Suprapubic skin (tissue), 4 donors: ENCODE measurements at regions not wholly inside any gene's neighbourhood (a gene's known extent, or its start where the extent isn't known, plus 50 kb on each side); places are given as distances from the start of the nearest gene placed in this dataset.

Experiments
- DNase-seq, 2 donors: peaks; one replicate each; pipeline ENCODE4 v3.0.0-alpha.2; 2019; ENCODE audit warnings: low spot score in 2 of 2
- H3K27ac ChIP-seq: fragments of 200-600 bp; sonication (generic); one replicate; pipeline ENCODE4 v1.5.1; 2019
- H3K27me3 ChIP-seq: fragments of 200-600 bp; sonication (generic); one replicate; pipeline ENCODE4 v1.5.1; 2019
- H3K36me3 ChIP-seq: fragments of 200-600 bp; sonication (generic); one replicate; pipeline ENCODE4 v1.5.1; 2019
- H3K4me1 ChIP-seq: fragments of 200-600 bp; sonication (generic); one replicate; pipeline ENCODE4 v1.5.1; 2019
- H3K4me3 ChIP-seq: fragments of 200-600 bp; sonication (generic); one replicate; pipeline ENCODE4 v1.5.1; 2019; ENCODE audit warnings: mild to moderate bottlenecking
- H3K9me3 ChIP-seq: fragments of 200-600 bp; sonication (generic); one replicate; pipeline ENCODE4 v1.5.1; 2019
- CTCF ChIP-seq, 2 donors: fragments of 200-600 bp in 1 of 2; fragments of 450-650 bp in 1 of 2; sonication (generic) in 1 of 2; IDR thresholded peaks; one replicate each; pipeline ENCODE4 v1.5.1; 2016 to 2019; ENCODE audit warnings: antibody characterized with exemption in 2 of 2, mild to moderate bottlenecking in 1 of 2, moderate library complexity in 1 of 2
- EP300 ChIP-seq: sonication (generic); formaldehyde crosslinking; IDR thresholded peaks from one replicate; pipeline ENCODE4 v1.6.1; 2017; ENCODE audit warnings: antibody characterized with exemption
- POLR2A ChIP-seq, 2 donors: fragments of 450-650 bp; IDR thresholded peaks; one replicate each; pipeline ENCODE4 v1.6.1; 2017; ENCODE audit warnings: antibody characterized with exemption in 2 of 2, mild to moderate bottlenecking in 2 of 2, moderate library complexity in 2 of 2
- POLR2AphosphoS5 ChIP-seq, 3 donors: sonication (generic); formaldehyde crosslinking; IDR thresholded peaks; one replicate each; pipeline ENCODE4 v1.6.1; 2017; ENCODE audit warnings: antibody characterized with exemption in 3 of 3
- WGBS: methylation state at CpG from one replicate; pipeline ENCODE4 v1.1.5; 2018; 5-methylcytosine and 5-hydroxymethylcytosine counted together

GRCh38 chrX:22399437-22400192, 126.9 kb downstream of the CBLL2 start:
- Histone ChIP-seq H3K36me3 (no peaks in the 10 kb centered on the region), H3K4me3 (no peak overlapping the region), H3K27ac (no peak overlapping the region), H3K27me3 (no peaks in the 10 kb centered on the region), H3K4me1 (no peaks in the 10 kb centered on the region), H3K9me3 (no peaks in the 10 kb centered on the region)
- WGBS, result 77% methylated on average over 4 of the region's 4 CpGs
- no peak for DNase-seq
- TF ChIP-seq POLR2AphosphoS5 (IDR thresholded peaks at IDR 0.05) (no peak), EP300 (no peak), POLR2A (IDR thresholded peaks at IDR 0.05) (no peak), CTCF (IDR thresholded peaks at IDR 0.05) (no peak)

- Histone ChIP-seq H3K9me3 (no peaks in the 10 kb centered on the region), H3K27me3 (no peaks in the 10 kb centered on the region), H3K4me3 (no peak overlapping the region), H3K4me1 (no peaks in the 10 kb centered on the region), H3K27ac (no peak overlapping the region), H3K36me3 (no peaks in the 10 kb centered on the region)
- DNase-seq, result no peak
- TF ChIP-seq EP300 (no peak), CTCF (IDR thresholded peaks at IDR 0.05) (no peak), POLR2AphosphoS5 (IDR thresholded peaks at IDR 0.05) (no peak), POLR2A (IDR thresholded peaks at IDR 0.05) (no peak)
- 93% methylated on average over 3 of the region's 3 CpGs for WGBS
These were observed 131.6 kb downstream of the CBLL2 start for GRCh38 chrX:22404297-22404696.

GRCh38 chrX:22406201-22406737, 133.6 kb downstream of the CBLL2 start:
- Histone ChIP-seq H3K36me3 (no peaks in the 10 kb centered on the region), H3K4me1 (no peaks in the 10 kb centered on the region), H3K4me3 (no peak overlapping the region), H3K9me3 (no peaks in the 10 kb centered on the region), H3K27me3 (no peaks in the 10 kb centered on the region), H3K27ac (no peak overlapping the region)
- 62% methylated on average over 5 of the region's 5 CpGs for WGBS
- TF ChIP-seq CTCF (IDR thresholded peaks at IDR 0.05) (no peak), EP300 (no peak), POLR2AphosphoS5 (IDR thresholded peaks at IDR 0.05) (no peak), POLR2A (IDR thresholded peaks at IDR 0.05) (no peak)
- no peak for DNase-seq

GRCh38 chrX:22409418-22409817, 136.7 kb downstream of the CBLL2 start:
- no peaks in the 10 kb centered on the region for H3K4me1 ChIP-seq
- H3K27me3 ChIP-seq, result no peaks in the 10 kb centered on the region
- TF ChIP-seq POLR2AphosphoS5 (IDR thresholded peaks at IDR 0.05), result no peak
- TF ChIP-seq EP300, result no peak
- TF ChIP-seq CTCF (IDR thresholded peaks at IDR 0.05), result no peak
- TF ChIP-seq POLR2A (IDR thresholded peaks at IDR 0.05), result no peak
- H3K4me3 ChIP-seq, result no peak overlapping the region
- 68% methylated on average over 1 of the region's 1 CpG for WGBS
- H3K9me3 ChIP-seq, result no peaks in the 10 kb centered on the region
- no peak overlapping the region for H3K27ac ChIP-seq
- no peak for DNase-seq
- no peaks in the 10 kb centered on the region for H3K36me3 ChIP-seq

GRCh38 chrX:22424122-22424915, 151.6 kb downstream of the CBLL2 start:
- H3K4me3 ChIP-seq, result no peak overlapping the region
- no peak for DNase-seq
- H3K27me3 ChIP-seq, result no peaks in the 10 kb centered on the region
- no peak overlapping the region for H3K27ac ChIP-seq
- WGBS, result 70% methylated on average over 2 of the region's 2 CpGs
- H3K9me3 ChIP-seq, result no peaks in the 10 kb centered on the region
- TF ChIP-seq CTCF (IDR thresholded peaks at IDR 0.05) (no peak), POLR2A (IDR thresholded peaks at IDR 0.05) (no peak), EP300 (no peak), POLR2AphosphoS5 (IDR thresholded peaks at IDR 0.05) (no peak)
- H3K4me1 ChIP-seq, result no peaks in the 10 kb centered on the region
- no peaks in the 10 kb centered on the region for H3K36me3 ChIP-seq
